Endothelial cell (in vitro differentiated cells): ENCODE measurements at regions not wholly inside any gene's neighbourhood (a gene's known extent, or its start where the extent isn't known, plus 50 kb on each side); places are given as distances from the start of the nearest gene placed in this dataset.

ENCODE experiments used
- DNase-seq: peaks from one replicate; pipeline ENCODE4 v3.0.0; 2021; ENCODE audit warnings: low spot score
- H3K27ac Mint-ChIP-seq: one replicate; pipeline ENCODE4 v1.8.0; 2021; ENCODE audit warnings: mixed read lengths, inconsistent platforms; ENCODE audit not compliant: unreplicated experiment
- H3K27me3 Mint-ChIP-seq: one replicate; pipeline ENCODE4 v1.8.0; 2021; ENCODE audit warnings: mild to moderate bottlenecking, moderate library complexity, mixed read lengths, inconsistent platforms; ENCODE audit not compliant: unreplicated experiment
- H3K36me3 Mint-ChIP-seq: one replicate; pipeline ENCODE4 v1.8.0; 2021; ENCODE audit warnings: mild to moderate bottlenecking, low read depth, mixed read lengths, inconsistent platforms; ENCODE audit not compliant: unreplicated experiment
- H3K4me1 Mint-ChIP-seq: one replicate; pipeline ENCODE4 v1.8.0; 2021; ENCODE audit warnings: mild to moderate bottlenecking, mixed read lengths, inconsistent platforms; ENCODE audit not compliant: unreplicated experiment
- H3K4me3 Mint-ChIP-seq: one replicate; pipeline ENCODE4 v1.8.0; 2021; ENCODE audit warnings: mild to moderate bottlenecking, mixed read lengths, inconsistent platforms; ENCODE audit not compliant: unreplicated experiment
- H3K9me3 Mint-ChIP-seq: one replicate; pipeline ENCODE4 v1.8.0; 2021; ENCODE audit warnings: mixed read lengths, inconsistent platforms; ENCODE audit not compliant: unreplicated experiment
- CTCF ChIP-seq: fragments of 200-600 bp; sonication (generic); IDR thresholded peaks from one replicate; pipeline ENCODE4 v1.5.0; 2021; ENCODE audit warnings: antibody characterized with exemption; ENCODE audit not compliant: unreplicated experiment

- H3K4me1 Mint-ChIP-seq: no peaks in the 10 kb centered on the region
- no peak for DNase-seq
- no peak overlapping the region for H3K4me3 Mint-ChIP-seq
- no peak overlapping the region for H3K27ac Mint-ChIP-seq
- H3K9me3 Mint-ChIP-seq: no peaks in the 10 kb centered on the region
- no peak for TF ChIP-seq CTCF
- no peaks in the 10 kb centered on the region for H3K27me3 Mint-ChIP-seq
- no peaks in the 10 kb centered on the region for H3K36me3 Mint-ChIP-seq
Observed at GRCh38 chr13:65532231-65532630, 1697.9 kb downstream of the PCDH9 start.

- TF ChIP-seq CTCF: no peak
- no peaks in the 10 kb centered on the region for H3K4me1 Mint-ChIP-seq
- no peaks in the 10 kb centered on the region for H3K9me3 Mint-ChIP-seq
- H3K27ac Mint-ChIP-seq: no peak overlapping the region
- no peaks in the 10 kb centered on the region for H3K36me3 Mint-ChIP-seq
- no peak for DNase-seq
- no peaks in the 10 kb centered on the region for H3K27me3 Mint-ChIP-seq
- H3K4me3 Mint-ChIP-seq: no peak overlapping the region
Observed at GRCh38 chr13:65530688-65531087, 1699.4 kb downstream of the PCDH9 start.

- H3K9me3 Mint-ChIP-seq: no peaks in the 10 kb centered on the region
- no peaks in the 10 kb centered on the region for H3K4me1 Mint-ChIP-seq
- no peak overlapping the region for H3K27ac Mint-ChIP-seq
- no peaks in the 10 kb centered on the region for H3K36me3 Mint-ChIP-seq
- no peak for DNase-seq
- no peak overlapping the region for H3K4me3 Mint-ChIP-seq
- H3K27me3 Mint-ChIP-seq: no peaks in the 10 kb centered on the region
- no peak for TF ChIP-seq CTCF
Observed at GRCh38 chr13:65529541-65529940, 1700.6 kb downstream of the PCDH9 start.

GRCh38 chr13:65508745-65509144 is 1721.4 kb downstream of the PCDH9 start:
- Mint-ChIP-seq H3K27ac (no peak overlapping the region), H3K36me3 (no peaks in the 10 kb centered on the region), H3K4me1 (no peaks in the 10 kb centered on the region), H3K9me3 (no peaks in the 10 kb centered on the region), H3K4me3 (no peak overlapping the region), H3K27me3 (no peaks in the 10 kb centered on the region)
- no peak for DNase-seq
- no peak for TF ChIP-seq CTCF

GRCh38 chr13:65508338-65508737 is 1721.8 kb downstream of the PCDH9 start:
- no peak for DNase-seq
- H3K9me3 Mint-ChIP-seq: no peaks in the 10 kb centered on the region
- no peak overlapping the region for H3K4me3 Mint-ChIP-seq
- H3K36me3 Mint-ChIP-seq: no peaks in the 10 kb centered on the region
- H3K4me1 Mint-ChIP-seq: no peaks in the 10 kb centered on the region
- no peaks in the 10 kb centered on the region for H3K27me3 Mint-ChIP-seq
- TF ChIP-seq CTCF: no peak
- H3K27ac Mint-ChIP-seq: no peak overlapping the region
